ENCODE measurements at regions not wholly inside any gene's neighbourhood (a gene's known extent, or its start where the extent isn't known, plus 50 kb on each side); places are given as distances from the start of the nearest gene placed in this dataset.

GRCh38 chr1:234674218-234674815 is 64.3 kb upstream of the IRF2BP2 start:
- peaks cover 7% of the 10 kb centered on the region for H3K4me1 ChIP-seq (ENCODE audit: control insufficient read depth, extremely low read depth, insufficient read depth, low read length)
- TF ChIP-seq EZH2 (IDR thresholded peaks at IDR 0.05; ENCODE audit: low read length): no peak
- TF ChIP-seq CTCF (optimal IDR thresholded peaks at IDR 0.05 in 1 of 3, IDR thresholded peaks at IDR 0.05 in 1 of 3, conservative IDR thresholded peaks at IDR 0.05 in 1 of 3; ENCODE audit: extremely low read depth in 1 of 3, insufficient read depth in 2 of 3, low read length in 3 of 3): no peak
- no peaks in the 10 kb centered on the region for H3K9me1 ChIP-seq (ENCODE audit: control insufficient read depth, extremely low read depth, insufficient read depth, low read length)
- no peak overlapping the region for H3K9ac ChIP-seq (ENCODE audit: control insufficient read depth, extremely low read depth, insufficient read depth, low read length)
- no peak for DNase-seq (ENCODE audit: low read depth, low spot score)
- no peaks in the 10 kb centered on the region for H3K9me3 ChIP-seq (ENCODE audit: control insufficient read depth, low read depth, low read length)
- H3K27ac ChIP-seq (ENCODE audit: control insufficient read depth, insufficient read depth, low read length): no peak overlapping the region
- H2AFZ ChIP-seq (ENCODE audit: control insufficient read depth, low read length): no peak overlapping the region
- no peak overlapping the region for H3K4me2 ChIP-seq (ENCODE audit: control insufficient read depth, extremely low read depth, insufficient read depth, low read depth, low read length)
- no peaks in the 10 kb centered on the region for H4K20me1 ChIP-seq (ENCODE audit: control insufficient read depth, extremely low read depth, insufficient read depth, low read length)
- H3K79me2 ChIP-seq (ENCODE audit: control insufficient read depth, insufficient read depth, low read length): no peaks in the 10 kb centered on the region
- FAIRE-seq: no peak
- H3K36me3 ChIP-seq (ENCODE audit: control insufficient read depth in 2 of 2, extremely low read depth in 1 of 2, insufficient read depth in 2 of 2, low read length in 2 of 2): no peaks in the 10 kb centered on the region
- H3K27me3 ChIP-seq (ENCODE audit: control insufficient read depth, extremely low read depth, insufficient read depth, low read length): no peaks in the 10 kb centered on the region
- H3K4me3 ChIP-seq (ENCODE audit: control insufficient read depth in 2 of 3, extremely low read depth in 1 of 3, insufficient read depth in 2 of 3, low read depth in 1 of 3, low read length in 3 of 3): no peak overlapping the region
- dilution Hi-C loops (cut with MboI; ENCODE audit: extremely low pct_ligation_motif_present, low sequenced_read_pairs): no loop called here

DNA sequence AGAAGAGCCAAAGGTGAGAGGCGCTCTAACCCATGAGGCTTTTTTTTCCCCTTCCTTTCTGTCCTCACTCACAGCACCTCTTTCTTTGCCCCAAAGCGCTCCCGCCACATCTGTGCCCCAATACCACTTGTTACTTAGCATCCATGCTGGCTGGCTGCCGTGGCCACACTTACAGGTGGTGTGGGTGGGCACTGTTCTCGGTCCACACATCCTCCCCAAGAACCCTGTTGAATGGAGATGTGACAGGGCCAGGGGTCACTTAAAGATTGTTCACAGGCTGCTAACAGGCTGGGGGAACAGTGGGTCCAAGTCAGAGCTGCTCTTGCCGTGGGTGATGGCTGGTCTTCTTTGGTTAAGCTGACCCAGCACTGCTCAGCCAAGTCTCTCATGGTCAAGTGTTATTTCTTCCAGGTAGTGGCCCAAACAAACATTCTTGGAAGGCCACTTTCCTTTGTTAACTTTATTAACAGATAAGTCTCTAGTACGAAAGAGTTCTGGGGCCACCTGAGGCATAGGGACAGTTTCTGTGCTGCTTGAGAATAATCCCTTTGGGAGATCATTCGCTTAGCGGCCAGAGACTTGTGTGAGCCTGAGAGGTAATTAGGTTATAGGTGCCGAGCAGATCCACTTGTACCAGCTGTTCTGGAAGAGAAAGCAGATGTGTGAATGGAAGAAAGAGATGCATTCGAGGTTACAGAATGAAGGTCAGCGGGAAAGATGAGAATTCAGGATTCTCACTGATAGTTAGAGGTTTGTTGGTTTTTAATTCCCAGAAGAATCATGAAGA is 62.6 kb upstream of the IRF2BP2 start:
- Histone ChIP-seq H4K20me1 (ENCODE audit: control insufficient read depth, extremely low read depth, insufficient read depth, low read length) (no peaks in the 10 kb centered on the region), H3K27ac (ENCODE audit: control insufficient read depth, insufficient read depth, low read length) (no peak overlapping the region)
- TF ChIP-seq EZH2 (IDR thresholded peaks at IDR 0.05; ENCODE audit: low read length): no peak
- no peak for TF ChIP-seq CTCF (optimal IDR thresholded peaks at IDR 0.05 in 1 of 3, IDR thresholded peaks at IDR 0.05 in 1 of 3, conservative IDR thresholded peaks at IDR 0.05 in 1 of 3; ENCODE audit: extremely low read depth in 1 of 3, insufficient read depth in 2 of 3, low read length in 3 of 3)

More for the DNA sequence above, 62.6 kb upstream of the IRF2BP2 start:
- Histone ChIP-seq H3K79me2 (ENCODE audit: control insufficient read depth, insufficient read depth, low read length) (no peaks in the 10 kb centered on the region), H3K4me1 (ENCODE audit: control insufficient read depth, extremely low read depth, insufficient read depth, low read length) (peaks cover 7% of the 10 kb centered on the region), H3K36me3 (ENCODE audit: control insufficient read depth in 2 of 2, extremely low read depth in 1 of 2, insufficient read depth in 2 of 2, low read length in 2 of 2) (no peaks in the 10 kb centered on the region), H3K9me1 (ENCODE audit: control insufficient read depth, extremely low read depth, insufficient read depth, low read length) (no peaks in the 10 kb centered on the region), H2AFZ (ENCODE audit: control insufficient read depth, low read length) (no peak overlapping the region), H3K4me2 (ENCODE audit: control insufficient read depth, extremely low read depth, insufficient read depth, low read depth, low read length) (no peak overlapping the region), H3K27me3 (ENCODE audit: control insufficient read depth, extremely low read depth, insufficient read depth, low read length) (no peaks in the 10 kb centered on the region), H3K9me3 (ENCODE audit: control insufficient read depth, low read depth, low read length) (no peaks in the 10 kb centered on the region), H3K4me3 (ENCODE audit: control insufficient read depth in 2 of 3, extremely low read depth in 1 of 3, insufficient read depth in 2 of 3, low read depth in 1 of 3, low read length in 3 of 3) (no peak overlapping the region), H3K9ac (ENCODE audit: control insufficient read depth, extremely low read depth, insufficient read depth, low read length) (no peak overlapping the region)
- FAIRE-seq (no peak), DNase-seq (ENCODE audit: low read depth, low spot score) (no peak)
- dilution Hi-C loops (cut with MboI; ENCODE audit: extremely low pct_ligation_motif_present, low sequenced_read_pairs): no loop called here
